ENCODE measurements at regions not wholly inside any gene's neighbourhood (a gene's known extent, or its start where the extent isn't known, plus 50 kb on each side); places are given as distances from the start of the nearest gene placed in this dataset.

- in situ Hi-C loops (cut with HindIII; ENCODE audit: low pct_ligation_motif_present, low sequenced_read_pairs): no loop called here
- no peaks in the 10 kb centered on the region for H3K27me3 ChIP-seq (replicated peaks)
- H3K36me3 ChIP-seq (replicated peaks): no peaks in the 10 kb centered on the region
- no peak overlapping the region for H3K4me3 ChIP-seq (ENCODE audit: low read depth, low read length)
- no peak for TF ChIP-seq CTCF (IDR thresholded peaks at IDR 0.05; ENCODE audit: low read depth, low read length, missing control alignments)
- no peak overlapping the region for H3K27ac ChIP-seq
- no peak for DNase-seq
Observed at GRCh38 chr6:153781306-153781705, 257.7 kb upstream of the OPRM1 start.

GRCh38 chr6:153780011-153780410 is 259.0 kb upstream of the OPRM1 start:
- Histone ChIP-seq H3K27ac (no peak overlapping the region), H3K27me3 (replicated peaks) (no peaks in the 10 kb centered on the region), H3K36me3 (replicated peaks) (no peaks in the 10 kb centered on the region), H3K4me3 (ENCODE audit: low read depth, low read length) (no peak overlapping the region)
- in situ Hi-C loops (cut with HindIII; ENCODE audit: low pct_ligation_motif_present, low sequenced_read_pairs): no loop called here
- no peak for DNase-seq
- no peak for TF ChIP-seq CTCF (IDR thresholded peaks at IDR 0.05; ENCODE audit: low read depth, low read length, missing control alignments)

DNA sequence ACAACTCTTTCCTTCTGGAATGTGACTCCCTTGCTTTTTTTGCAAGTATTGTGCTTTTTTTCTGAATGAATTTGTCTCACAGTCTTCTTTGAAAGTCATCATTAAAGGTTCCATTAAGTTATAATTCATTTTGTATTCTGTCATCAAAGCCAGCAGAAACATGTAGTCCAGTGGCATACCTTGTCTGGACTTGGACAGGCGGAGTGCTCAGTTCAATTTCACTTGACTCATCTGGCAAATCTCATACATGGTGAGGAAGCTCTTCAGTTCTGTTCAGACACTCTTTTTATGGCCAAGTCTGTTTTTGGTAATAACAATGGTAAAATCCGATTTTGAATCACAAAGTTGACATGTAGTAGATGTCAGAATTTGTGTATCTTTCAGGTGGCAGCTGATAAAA is 260.8 kb upstream of the OPRM1 start:
- in situ Hi-C loops (cut with HindIII; ENCODE audit: low pct_ligation_motif_present, low sequenced_read_pairs): no loop called here
- H3K27me3 ChIP-seq (replicated peaks): no peaks in the 10 kb centered on the region
- TF ChIP-seq CTCF (IDR thresholded peaks at IDR 0.05; ENCODE audit: low read depth, low read length, missing control alignments): no peak

GRCh38 chr6:153771577-153771976 is 267.5 kb upstream of the OPRM1 start:
- in situ Hi-C loops (cut with HindIII; ENCODE audit: low pct_ligation_motif_present, low sequenced_read_pairs): no loop called here
- TF ChIP-seq CTCF (IDR thresholded peaks at IDR 0.05; ENCODE audit: low read depth, low read length, missing control alignments): no peak
- H3K4me3 ChIP-seq (ENCODE audit: low read depth, low read length): no peak overlapping the region

More for the DNA sequence above, 260.8 kb upstream of the OPRM1 start:
- H3K4me3 ChIP-seq (ENCODE audit: low read depth, low read length): no peak overlapping the region
- DNase-seq: no peak
- H3K36me3 ChIP-seq (replicated peaks): no peaks in the 10 kb centered on the region
- no peak overlapping the region for H3K27ac ChIP-seq

GRCh38 chr6:153767127-153767526 is 271.9 kb upstream of the OPRM1 start:
- H3K36me3 ChIP-seq (replicated peaks): no peaks in the 10 kb centered on the region
- DNase-seq: no peak
- in situ Hi-C loops (cut with HindIII; ENCODE audit: low pct_ligation_motif_present, low sequenced_read_pairs): no loop called here
- TF ChIP-seq CTCF (IDR thresholded peaks at IDR 0.05; ENCODE audit: low read depth, low read length, missing control alignments): no peak
- H3K27me3 ChIP-seq (replicated peaks): no peaks in the 10 kb centered on the region
- no peak overlapping the region for H3K4me3 ChIP-seq (ENCODE audit: low read depth, low read length)
- no peak overlapping the region for H3K27ac ChIP-seq

More at GRCh38 chr6:153771577-153771976, 267.5 kb upstream of the OPRM1 start:
- no peak for DNase-seq
- no peaks in the 10 kb centered on the region for H3K36me3 ChIP-seq (replicated peaks)
- no peak overlapping the region for H3K27ac ChIP-seq
- H3K27me3 ChIP-seq (replicated peaks): no peaks in the 10 kb centered on the region

- no peaks in the 10 kb centered on the region for H3K27me3 ChIP-seq (replicated peaks)
- no peak overlapping the region for H3K27ac ChIP-seq
- no peak overlapping the region for H3K4me3 ChIP-seq (ENCODE audit: low read depth, low read length)
- H3K36me3 ChIP-seq (replicated peaks): no peaks in the 10 kb centered on the region
- TF ChIP-seq CTCF (IDR thresholded peaks at IDR 0.05; ENCODE audit: low read depth, low read length, missing control alignments): no peak
- in situ Hi-C loops (cut with HindIII; ENCODE audit: low pct_ligation_motif_present, low sequenced_read_pairs): no loop called here
- no peak for DNase-seq
Observed at GRCh38 chr6:153758516-153758915, 280.5 kb upstream of the OPRM1 start.
